GM12878 (cell line): ENCODE measurements at regions not wholly inside any gene's neighbourhood (a gene's known extent, or its start where the extent isn't known, plus 50 kb on each side); places are given as distances from the start of the nearest gene placed in this dataset.

Experiments
- ATAC-seq: fragments of 200-7000 bp; cut with Tn5 transposase; 3 replicates; pipeline ENCODE4 v1.9.1; 2020; ENCODE audit warnings: mild to moderate bottlenecking, moderate library complexity
- BruUV-seq: library from RNA; stranded (reverse); fragments of 400-500 nt; replicated peaks from 2 replicates; lab custom pipeline; 2021; lab: Mats Ljungman, UMichigan
- CTCF ChIA-PET: fragments of 300-600 bp; sonication (Branson Sonifier 250); formaldehyde crosslinking; extraction: SDS; loops from one replicate; lab custom pipeline; 2021; ENCODE audit warnings: inconsistent platforms; lab: Yijun Ruan, JAX
- POLR2A ChIA-PET: fragments of 350-600 bp; formaldehyde crosslinking; extraction: SDS; loops from one replicate; lab custom pipeline; 2021; ENCODE audit warnings: inconsistent platforms; lab: Charles Lee
- RAD21 ChIA-PET: fragments of 300-600 bp; sonication (Branson Sonifier 250); formaldehyde crosslinking; loops from one replicate; lab custom pipeline; 2023; ENCODE audit warnings: antibody characterized with exemption; ENCODE audit not compliant: unreplicated experiment; lab: Charles Lee
- SMC1A ChIA-PET: fragments of 300-600 bp; sonication (Branson Sonifier 250); formaldehyde crosslinking; loops from one replicate; lab custom pipeline; 2023; ENCODE audit not compliant: unreplicated experiment, uncharacterized antibody; lab: Charles Lee
- DNase-seq: peaks from one replicate; pipeline ENCODE4 v3.0.0-alpha.2; 2011; ENCODE audit warnings: low read depth, low spot score
- FAIRE-seq: peaks from 3 replicates; lab custom pipeline; 2011; peaks lifted over from hg19 to GRCh38; lab: Jason Lieb, UNC
- H2AFZ ChIP-seq: 2 replicates; pipeline ENCODE4 v1.6.0; 2011; ENCODE audit warnings: low read depth, low read length, control low read depth; ENCODE audit not compliant: control insufficient read depth
- H3K27ac ChIP-seq: 2 replicates; pipeline ENCODE4 v1.5.1; 2011; ENCODE audit warnings: control low read depth; ENCODE audit not compliant: control insufficient read depth, insufficient read depth
- H3K27me3 ChIP-seq, 2 experiments: replicated peaks in 1 of 2; 2 replicates each; pipeline versions ENCODE4 v1.6.0 to v1.6.1; 2011; ENCODE audit warnings: low read length in 1 of 2; ENCODE audit not compliant: control insufficient read depth in 2 of 2, insufficient read depth in 2 of 2
- H3K36me3 ChIP-seq, 2 experiments: 2 replicates each; pipeline ENCODE4 v1.5.1; 2011; ENCODE audit warnings: low read length in 1 of 2; ENCODE audit not compliant: control insufficient read depth in 2 of 2, insufficient read depth in 2 of 2
- H3K4me1 ChIP-seq: 2 replicates; pipeline ENCODE4 v1.6.1; 2011; ENCODE audit warnings: mild to moderate bottlenecking, low read length, moderate library complexity, mixed read lengths; ENCODE audit not compliant: control insufficient read depth, insufficient read depth
- H3K4me2 ChIP-seq: 2 replicates; pipeline ENCODE4 v1.6.0; 2011; ENCODE audit warnings: control low read depth; ENCODE audit not compliant: control insufficient read depth, insufficient read depth
- H3K4me3 ChIP-seq: fragments of 200-600 bp; sonication (generic); 2 replicates; pipeline ENCODE4 v1.5.1; 2016
- H3K79me2 ChIP-seq: 2 replicates; pipeline ENCODE4 v1.6.0; 2011; ENCODE audit warnings: low read length; ENCODE audit not compliant: control insufficient read depth, insufficient read depth
- H3K9ac ChIP-seq: 2 replicates; pipeline ENCODE4 v1.8.0; 2011; ENCODE audit warnings: low read length, control low read depth, mixed read lengths; ENCODE audit not compliant: control insufficient read depth, insufficient read depth
- H3K9me3 ChIP-seq: replicated peaks from 3 replicates; pipeline ENCODE4 v1.5.1; 2011; ENCODE audit warnings: mild to moderate bottlenecking, low read length; ENCODE audit not compliant: control insufficient read depth, insufficient read depth
- H4K20me1 ChIP-seq: 2 replicates; pipeline ENCODE4 v1.6.0; 2011; ENCODE audit not compliant: control insufficient read depth, insufficient read depth
- EED ChIP-seq: sonication (generic); IDR thresholded peaks from 2 replicates; pipeline ENCODE4 v1.6.1; 2016; ENCODE audit warnings: antibody characterized with exemption, low read depth
- ELK1 ChIP-seq: IDR thresholded peaks from 2 replicates; pipeline ENCODE4 v1.6.1; 2012; ENCODE audit warnings: low read depth, low read length, improper control_type of control experiment
- ESRRA ChIP-seq: IDR thresholded peaks from 2 replicates; pipeline ENCODE4 v1.6.1; 2012; ENCODE audit warnings: mild to moderate bottlenecking, low read length, improper control_type of control experiment
- IRF3 ChIP-seq: fragments of 450-650 bp; IDR thresholded peaks from 2 replicates; pipeline ENCODE4 v1.6.1; 2014; ENCODE audit warnings: mild to moderate bottlenecking
- KAT2A ChIP-seq: conservative IDR thresholded peaks from 2 replicates; pipeline ENCODE4 v1.6.1; 2011; ENCODE audit warnings: low read depth, low read length; ENCODE audit not compliant: control insufficient read depth
- MLLT1 ChIP-seq: fragments of 450-650 bp; IDR thresholded peaks from 2 replicates; pipeline ENCODE4 v1.6.1; 2016; ENCODE audit warnings: mild to moderate bottlenecking
- RUNX3 ChIP-seq: IDR thresholded peaks from 2 replicates; pipeline ENCODE4 v1.6.1; 2012; ENCODE audit warnings: low read length, inconsistent platforms
- SRF ChIP-seq, 2 experiments: IDR thresholded peaks; 2 replicates each; pipeline ENCODE4 v1.6.1; 2011; ENCODE audit warnings: low read depth in 2 of 2, low read length in 2 of 2, mild to moderate bottlenecking in 1 of 2, moderate library complexity in 1 of 2
- STAT1 ChIP-seq: fragments of 450-650 bp; conservative IDR thresholded peaks from 2 replicates; pipeline ENCODE4 v1.6.1; 2014; ENCODE audit warnings: antibody characterized with exemption, mild to moderate bottlenecking
- SUZ12 ChIP-seq: fragments of 200-600 bp; sonication (generic); IDR thresholded peaks from one replicate; pipeline ENCODE4 v1.6.1; 2018; ENCODE audit warnings: antibody characterized with exemption, mild to moderate bottlenecking; ENCODE audit not compliant: unreplicated experiment
- TAF1 ChIP-seq: IDR thresholded peaks from 2 replicates; pipeline ENCODE4 v1.6.1; 2011; ENCODE audit warnings: mild to moderate bottlenecking, low read depth, low read length, borderline replicate concordance
- WRNIP1 ChIP-seq: IDR thresholded peaks from 2 replicates; pipeline ENCODE4 v1.6.1; 2011; ENCODE audit warnings: low read depth, low read length, improper control_type of control experiment, borderline replicate concordance
- ZBED1 ChIP-seq: IDR thresholded peaks from 2 replicates; pipeline ENCODE4 v1.6.1; 2016; ENCODE audit warnings: borderline replicate concordance
- WGBS: methylation state at CpG from one replicate; pipeline ENCODE4 v1.1.6; 2016; ENCODE audit warnings: low lambda C conversion rate; ENCODE audit not compliant: insufficient replicate concordance, insufficient coverage; ENCODE audit errors: missing lambda C conversion rate; 5-methylcytosine and 5-hydroxymethylcytosine counted together
- in situ Hi-C: fragments of 300-500 bp; cut with MboI; formaldehyde crosslinking; loops from 9 replicates; pipeline ENCODE4 v1.14.3; 2018; ENCODE audit warnings: mixed read lengths
- intact Hi-C: fragments of 100-400 bp; cut with micrococcal nuclease; formaldehyde crosslinking; loops from one replicate; pipeline ENCODE4 v1.14.2; 2022; ENCODE audit not compliant: unreplicated experiment

GRCh38 chrX:43436517-43436916, 219.6 kb upstream of the MAOA start (continued):
- TF ChIP-seq ELK1 (no peak), MLLT1 (no peak)

- intact Hi-C loops (no loop called here), in situ Hi-C loops (no loop called here)
- no peaks in the 10 kb centered on the region for H3K79me2 ChIP-seq
- H3K9me3 ChIP-seq: no peaks in the 10 kb centered on the region; the same call in 2 of the 3 replicates
- FAIRE-seq (no peak), DNase-seq (no peak), ATAC-seq (no peak)
- H3K4me2 ChIP-seq: no peak overlapping the region
- no peak overlapping the region for H3K27ac ChIP-seq
- no peaks in the 10 kb centered on the region for H3K27me3 ChIP-seq
- H3K4me1 ChIP-seq: no peaks in the 10 kb centered on the region
- SMC1A ChIA-PET: no interaction called here
- BruUV-seq: no TSS peak
- TF ChIP-seq EED (no peak), ZBED1 (no peak), IRF3 (no peak), SUZ12 (no peak), RUNX3 (no peak), TAF1 (no peak), KAT2A (no peak), WRNIP1 (no peak), SRF (IDR thresholded peaks at IDR 0.05; ENCODE audit: low read depth in 2 of 2, low read length in 2 of 2) (no peak), ESRRA (no peak), STAT1 (no peak)
- H4K20me1 ChIP-seq: no peaks in the 10 kb centered on the region
- CTCF ChIA-PET: no interaction called here
- RAD21 ChIA-PET: no interaction called here
- no peaks in the 10 kb centered on the region for H3K36me3 ChIP-seq
- WGBS: 14% methylated on average over 2 of the region's 2 CpGs
- POLR2A ChIA-PET: no interaction called here
- no peak overlapping the region for H3K4me3 ChIP-seq
- no peak overlapping the region for H3K9ac ChIP-seq
- H2AFZ ChIP-seq: no peak overlapping the region
These were observed 209.3 kb upstream of the MAOA start for GRCh38 chrX:43446752-43447151.
